ENCODE measurements at regions not wholly inside any gene's neighbourhood (a gene's known extent, or its start where the extent isn't known, plus 50 kb on each side); places are given as distances from the start of the nearest gene placed in this dataset.

- no peak for DNase-seq
- no peaks in the 10 kb centered on the region for H3K9me3 ChIP-seq
Observed at GRCh38 chr2:108092886-108093285, 106.6 kb downstream of the SLC5A7 start.

GRCh38 chr2:108101481-108101880 lies 115.2 kb downstream of the SLC5A7 start:
- Histone ChIP-seq H3K4me1 (no peaks in the 10 kb centered on the region), H3K4me3 (no peak overlapping the region), H3K9me3 (no peaks in the 10 kb centered on the region), H3K27me3 (no peaks in the 10 kb centered on the region), H3K36me3 (no peaks in the 10 kb centered on the region), H3K27ac (no peak overlapping the region)
- TF ChIP-seq CTCF (IDR thresholded peaks at IDR 0.05) (no peak), POLR2A (IDR thresholded peaks at IDR 0.05) (no peak)
- intact Hi-C loops (cut with DNase I; ENCODE audit: low total_unique reads): no loop called here
- DNase-seq: no peak

More at GRCh38 chr2:108092886-108093285, 106.6 kb downstream of the SLC5A7 start:
- TF ChIP-seq CTCF (IDR thresholded peaks at IDR 0.05): no peak
- no peak for TF ChIP-seq POLR2A (IDR thresholded peaks at IDR 0.05)
- Histone ChIP-seq H3K36me3 (no peaks in the 10 kb centered on the region), H3K27me3 (no peaks in the 10 kb centered on the region), H3K27ac (no peak overlapping the region), H3K4me1 (no peaks in the 10 kb centered on the region), H3K4me3 (no peak overlapping the region)
- intact Hi-C loops (cut with DNase I; ENCODE audit: low total_unique reads): no loop called here

GRCh38 chr2:108106731-108107130 lies 120.4 kb downstream of the SLC5A7 start:
- no peak for DNase-seq
- TF ChIP-seq CTCF (IDR thresholded peaks at IDR 0.05) (no peak), POLR2A (IDR thresholded peaks at IDR 0.05) (no peak)

GRCh38 chr2:108111936-108112335 lies 125.6 kb downstream of the SLC5A7 start:
- Histone ChIP-seq H3K9me3 (no peaks in the 10 kb centered on the region), H3K4me1 (no peaks in the 10 kb centered on the region), H3K4me3 (no peak overlapping the region), H3K27me3 (no peaks in the 10 kb centered on the region), H3K27ac (no peak overlapping the region), H3K36me3 (no peaks in the 10 kb centered on the region)
- intact Hi-C loops (cut with DNase I; ENCODE audit: low total_unique reads): no loop called here
- DNase-seq: no peak
- TF ChIP-seq POLR2A (IDR thresholded peaks at IDR 0.05) (no peak), CTCF (IDR thresholded peaks at IDR 0.05) (no peak)

More at GRCh38 chr2:108106731-108107130, 120.4 kb downstream of the SLC5A7 start:
- intact Hi-C loops (cut with DNase I; ENCODE audit: low total_unique reads): no loop called here
- Histone ChIP-seq H3K27ac (no peak overlapping the region), H3K4me3 (no peak overlapping the region), H3K9me3 (no peaks in the 10 kb centered on the region), H3K4me1 (no peaks in the 10 kb centered on the region), H3K27me3 (no peaks in the 10 kb centered on the region), H3K36me3 (no peaks in the 10 kb centered on the region)

- no peak overlapping the region for H3K27ac ChIP-seq
- no peak overlapping the region for H3K4me3 ChIP-seq
- no peaks in the 10 kb centered on the region for H3K4me1 ChIP-seq
- no peaks in the 10 kb centered on the region for H3K36me3 ChIP-seq
- DNase-seq: no peak
- TF ChIP-seq CTCF (IDR thresholded peaks at IDR 0.05): no peak
- H3K9me3 ChIP-seq: no peaks in the 10 kb centered on the region
- intact Hi-C loops (cut with DNase I; ENCODE audit: low total_unique reads): no loop called here
- no peaks in the 10 kb centered on the region for H3K27me3 ChIP-seq
Observed at GRCh38 chr2:108115868-108116267, 123.9 kb upstream of the SULT1C3 start.

Data from uterus (tissue), 3 donors.